C4-2B (cell line): ENCODE measurements at regions not wholly inside any gene's neighbourhood (a gene's known extent, or its start where the extent isn't known, plus 50 kb on each side); places are given as distances from the start of the nearest gene placed in this dataset.

ENCODE experiments used
- H3K27ac ChIP-seq: fragments of 450-650 bp; 2 replicates; pipeline ENCODE4 v1.5.1; 2017
- CTCF ChIP-seq: fragments of 450-650 bp; conservative IDR thresholded peaks from 2 replicates; pipeline ENCODE4 v1.5.1; 2017; ENCODE audit warnings: mild to moderate bottlenecking
- ZFX ChIP-seq: fragments of 450-650 bp; IDR thresholded peaks from 2 replicates; pipeline ENCODE4 v1.6.1; 2017

- H3K27ac ChIP-seq: no peak overlapping the region
- TF ChIP-seq CTCF: no peak
- TF ChIP-seq ZFX: no peak
Measured at GRCh38 chr18:70503060-70503459, 214.2 kb downstream of the SOCS6 start.

GRCh38 chr18:70501358-70501757 lies 212.5 kb downstream of the SOCS6 start:
- TF ChIP-seq CTCF: no peak
- no peak for TF ChIP-seq ZFX

GRCh38 chr18:70500748-70501147 lies 211.9 kb downstream of the SOCS6 start:
- TF ChIP-seq CTCF (no peak), ZFX (no peak)
- H3K27ac ChIP-seq: no peak overlapping the region

More at GRCh38 chr18:70501358-70501757, 212.5 kb downstream of the SOCS6 start:
- no peak overlapping the region for H3K27ac ChIP-seq

GRCh38 chr18:70499218-70499691 lies 210.4 kb downstream of the SOCS6 start:
- TF ChIP-seq CTCF: no peak
- TF ChIP-seq ZFX: no peak
- H3K27ac ChIP-seq: no peak overlapping the region; the same call in 1 of the 2 replicates

- H3K27ac ChIP-seq: no peak overlapping the region
- TF ChIP-seq ZFX: no peak
- no peak for TF ChIP-seq CTCF
Measured at GRCh38 chr18:70496353-70497294, 207.8 kb downstream of the SOCS6 start.

- no peak overlapping the region for H3K27ac ChIP-seq
- no peak for TF ChIP-seq CTCF
- no peak for TF ChIP-seq ZFX
Measured at GRCh38 chr18:70494524-70494923, 205.7 kb downstream of the SOCS6 start.

GRCh38 chr18:70493461-70493860 lies 204.6 kb downstream of the SOCS6 start:
- H3K27ac ChIP-seq: no peak overlapping the region
- TF ChIP-seq CTCF (no peak), ZFX (no peak)
